ENCODE measurements at regions not wholly inside any gene's neighbourhood (a gene's known extent, or its start where the extent isn't known, plus 50 kb on each side); places are given as distances from the start of the nearest gene placed in this dataset.
"Not testable (repeated sequence)": the region's sequence is repeated elsewhere in the genome, so short reads cannot be mapped to it uniquely, and the experiment has no call there.

DNA sequence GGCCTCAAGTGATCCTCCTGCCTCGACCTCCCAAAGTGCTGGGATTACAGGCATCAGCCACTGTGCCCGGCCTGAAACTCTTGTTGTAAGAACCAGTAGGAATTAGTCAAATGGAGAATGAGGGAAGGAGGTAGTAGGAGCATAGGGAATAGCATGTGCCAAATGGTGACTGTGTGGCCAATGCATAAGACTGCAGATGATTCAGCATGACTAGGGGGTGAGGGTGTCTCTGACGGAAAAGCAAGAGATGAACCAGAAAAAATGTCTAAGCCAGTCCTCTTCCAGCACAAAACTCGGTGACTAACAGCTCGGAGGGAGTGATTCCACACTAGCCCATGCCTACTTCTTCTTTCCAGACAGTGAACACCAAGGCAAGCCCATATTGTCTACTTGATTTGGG lies 58.2 kb upstream of the DUSP21 start:
- DNase-seq, result no peak

GRCh38 chrX:44784241-44784640 lies 59.6 kb upstream of the DUSP21 start:
- no peak for DNase-seq

DNA sequence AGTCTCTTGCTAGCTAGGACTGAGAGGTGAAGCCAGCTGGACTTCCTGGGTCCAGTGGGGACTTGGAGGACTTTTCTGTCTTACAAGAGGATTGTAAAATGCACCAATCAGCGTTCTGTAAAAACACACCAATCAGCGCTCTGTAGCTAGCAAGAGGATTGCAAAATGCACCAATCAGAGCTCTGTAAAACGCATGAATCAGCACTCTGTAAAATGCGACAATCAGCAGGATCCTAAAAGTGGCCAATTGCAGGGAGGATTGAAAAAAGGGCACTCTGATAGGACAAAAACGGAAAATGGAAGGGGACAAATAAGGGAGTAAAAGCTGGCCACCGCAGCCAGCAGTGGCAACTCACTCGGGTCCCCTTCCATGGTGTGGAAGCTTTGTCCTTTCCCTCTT lies 65.6 kb upstream of the DUSP21 start:
- no peak for DNase-seq

DNA sequence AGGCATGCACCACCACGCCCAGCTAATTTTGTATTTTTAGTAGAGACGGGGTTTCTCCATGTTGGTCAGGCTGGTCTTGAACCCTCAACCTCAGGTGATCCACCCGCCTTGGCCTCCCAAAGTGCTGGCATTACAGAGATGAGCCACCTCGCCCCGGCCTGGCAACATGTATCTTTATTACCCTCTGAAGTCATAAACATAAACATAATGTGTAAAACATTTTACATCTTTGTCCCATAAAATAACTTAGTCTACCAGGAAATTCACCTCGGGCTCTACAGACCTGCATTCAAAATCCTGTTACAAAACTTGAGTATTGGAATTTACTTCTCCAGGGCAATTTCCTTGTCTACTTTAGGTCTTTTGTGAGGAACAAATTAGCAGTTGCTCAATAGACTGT lies 68.1 kb upstream of the DUSP21 start:
- DNase-seq, result no peak

GRCh38 chrX:44774066-44774465 lies 69.8 kb upstream of the DUSP21 start:
- DNase-seq, result not testable (repeated sequence)

DNA sequence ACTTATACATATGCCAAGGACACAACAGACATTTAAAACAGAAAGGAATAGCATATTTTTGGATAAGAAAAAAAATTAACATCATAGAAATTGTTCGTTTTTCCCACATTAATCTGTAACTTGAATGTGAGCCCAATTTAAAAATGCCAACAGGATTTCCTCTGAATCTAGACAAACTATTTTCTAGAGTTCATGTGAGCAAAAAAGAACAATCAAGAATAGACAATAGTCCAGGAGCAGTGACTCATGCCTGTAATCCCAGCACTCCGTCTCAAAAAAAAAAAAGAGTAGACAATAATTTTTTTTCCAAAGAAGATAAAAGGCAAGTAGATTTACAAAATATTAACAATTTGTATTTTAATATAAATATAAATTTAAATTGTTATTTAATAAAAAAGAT lies 73.7 kb upstream of the DUSP21 start:
- DNase-seq, result no peak

DNA sequence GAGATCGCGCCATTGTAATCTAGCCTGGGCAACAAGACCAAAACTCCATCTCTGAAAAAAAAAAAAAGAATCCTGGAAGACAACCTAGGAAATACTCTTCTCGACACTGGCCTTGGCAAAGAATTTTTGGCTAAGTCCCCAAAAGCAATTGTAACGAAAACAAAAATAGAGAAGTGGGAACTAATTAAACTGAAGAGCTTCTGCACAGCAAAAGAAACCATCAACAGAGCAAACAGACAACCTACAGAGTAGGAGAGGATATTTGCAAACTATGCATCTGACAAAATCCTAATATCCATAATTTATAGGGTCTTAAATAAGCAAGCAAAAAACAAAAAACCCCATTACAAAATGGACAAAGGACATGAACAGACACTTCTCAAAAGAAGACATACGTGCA lies 76.5 kb upstream of the DUSP21 start:
- DNase-seq, result no peak

- DNase-seq, result no peak
Measured at GRCh38 chrX:44765556-44765955, 78.3 kb upstream of the DUSP21 start.

GRCh38 chrX:44747969-44748368 lies 95.9 kb upstream of the DUSP21 start:
- DNase-seq, result no peak

DNA sequence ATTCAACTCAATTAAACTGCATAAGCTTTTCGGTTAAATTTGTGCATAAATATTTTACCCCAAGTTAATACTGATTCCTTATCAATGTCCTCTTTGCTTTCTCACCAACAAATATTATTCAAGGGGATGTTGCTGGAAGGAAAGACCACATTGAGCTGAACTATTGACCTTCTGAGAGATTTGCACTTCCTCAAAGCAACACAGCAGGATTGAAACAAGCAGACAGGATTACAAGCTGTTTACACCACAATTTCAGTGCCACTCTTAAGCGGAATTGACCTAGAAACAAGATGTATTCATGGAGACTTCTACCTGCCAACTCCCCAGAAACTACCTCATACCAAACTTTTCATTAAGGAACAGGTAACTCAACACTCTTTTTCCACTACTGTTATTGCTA lies 96.5 kb upstream of the DUSP21 start:
- no peak for DNase-seq

DNA sequence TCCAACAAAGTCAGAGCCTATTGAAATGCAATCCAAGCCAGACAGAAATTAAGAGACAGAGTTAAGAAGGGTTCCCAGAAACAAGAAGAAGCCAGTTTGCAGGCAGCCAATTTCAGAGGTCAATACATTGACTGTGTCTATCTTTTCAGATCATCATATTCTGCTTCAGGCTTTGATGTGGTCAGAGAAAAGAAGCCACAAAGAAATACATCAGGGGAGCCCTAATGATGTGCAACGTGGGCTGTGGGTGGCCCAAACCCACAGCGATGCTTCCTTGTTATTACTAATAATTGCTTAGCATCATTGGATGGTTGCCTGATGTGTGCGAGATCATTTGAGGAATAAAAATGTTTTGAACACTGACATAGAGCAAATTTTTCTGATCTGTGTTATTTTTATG lies 99.0 kb upstream of the DUSP21 start:
- DNase-seq, result no peak

DNA sequence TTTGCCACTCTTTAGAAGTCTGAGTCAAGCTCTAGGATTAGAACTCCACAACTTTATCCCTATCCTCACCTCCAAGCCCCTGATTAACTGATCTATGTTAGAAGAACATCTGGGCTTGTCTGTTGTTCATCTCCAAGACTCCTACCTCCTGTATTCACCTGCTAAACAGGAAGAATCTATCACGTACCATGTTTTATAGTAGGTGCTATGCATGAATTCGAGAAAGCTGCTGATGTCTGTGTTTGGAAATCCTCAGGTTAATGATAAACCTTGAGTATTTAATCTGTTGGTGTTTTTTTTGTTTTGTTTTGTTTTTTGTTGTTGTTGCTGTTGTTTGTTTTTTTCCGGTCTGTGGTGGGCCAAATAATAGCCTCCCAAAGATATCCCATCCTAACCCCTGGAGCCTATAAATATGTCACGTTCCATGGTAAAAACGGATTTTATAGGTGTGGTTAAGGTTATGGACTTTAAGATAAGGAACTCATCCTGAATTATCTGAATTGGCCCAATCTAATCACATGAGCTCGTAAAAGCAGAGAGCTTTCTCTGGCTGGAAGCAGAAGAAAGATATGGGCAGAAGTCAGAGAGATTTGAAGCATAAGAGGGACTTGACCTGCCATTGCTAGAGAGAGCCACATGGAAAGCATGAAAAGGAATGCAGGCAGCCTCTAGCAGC lies 101.2 kb upstream of the DUSP21 start:
- no peak for DNase-seq

GRCh38 chrX:44741859-44742258 lies 102.0 kb upstream of the DUSP21 start:
- not testable (repeated sequence) for DNase-seq

DNA sequence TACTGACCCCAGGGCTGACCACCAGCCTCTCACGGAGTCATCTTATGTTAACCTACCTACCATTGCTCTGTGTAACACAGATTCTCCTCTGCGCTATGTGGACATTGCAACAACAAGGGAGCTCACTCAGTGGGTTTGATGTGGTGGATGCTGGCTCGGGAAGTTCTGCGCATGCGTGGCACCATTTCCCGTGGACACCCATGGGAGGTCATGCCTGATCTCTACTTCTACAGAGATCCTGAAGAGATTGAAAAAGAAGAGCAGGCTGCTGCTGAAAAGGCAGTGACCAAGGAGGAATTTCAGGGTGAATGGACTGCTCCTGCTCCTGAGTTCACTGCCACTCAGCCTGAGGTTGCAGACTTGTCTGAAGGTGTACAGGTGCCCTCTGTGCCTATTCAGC lies 102.4 kb upstream of the DUSP21 start:
- not testable (repeated sequence) for DNase-seq

DNA sequence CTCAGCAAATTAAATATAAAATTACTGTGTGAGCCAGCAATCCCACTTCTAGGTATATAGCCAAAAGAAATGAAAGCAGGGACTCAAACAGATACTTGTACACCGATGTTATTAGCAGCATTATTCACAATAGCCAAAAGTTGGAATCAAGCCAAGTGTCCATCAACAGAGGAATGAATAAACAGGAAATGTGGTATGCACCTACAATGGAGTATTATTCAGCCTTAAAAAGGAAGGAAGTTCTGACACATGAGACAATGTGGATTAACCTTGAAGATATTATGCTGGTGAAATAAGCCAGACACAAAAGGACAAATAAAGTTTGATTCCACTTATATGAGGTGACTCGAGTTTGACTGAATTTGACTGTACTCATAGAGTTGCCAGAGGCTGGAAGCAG lies 108.3 kb upstream of the DUSP21 start:
- no peak for DNase-seq

DNA sequence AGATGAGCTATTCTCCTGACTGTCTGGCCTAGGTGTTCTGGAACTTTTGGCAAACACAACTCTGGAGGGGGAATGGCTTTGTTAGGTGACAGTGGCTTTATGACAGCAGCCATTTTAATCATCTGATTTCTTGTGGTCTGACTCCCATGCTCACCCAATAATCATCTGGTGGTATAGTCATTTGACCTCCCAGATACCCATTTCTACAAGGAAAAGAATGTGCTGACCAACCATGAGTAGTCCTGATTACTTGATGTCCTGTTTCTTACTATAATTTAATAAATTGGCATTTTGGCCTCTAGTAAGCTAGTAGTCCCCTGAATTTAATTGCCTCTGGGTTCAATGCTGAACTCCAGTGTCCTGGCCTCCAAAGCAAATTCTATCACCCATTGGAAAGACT lies 109.9 kb upstream of the DUSP21 start:
- DNase-seq, result no peak

DNA sequence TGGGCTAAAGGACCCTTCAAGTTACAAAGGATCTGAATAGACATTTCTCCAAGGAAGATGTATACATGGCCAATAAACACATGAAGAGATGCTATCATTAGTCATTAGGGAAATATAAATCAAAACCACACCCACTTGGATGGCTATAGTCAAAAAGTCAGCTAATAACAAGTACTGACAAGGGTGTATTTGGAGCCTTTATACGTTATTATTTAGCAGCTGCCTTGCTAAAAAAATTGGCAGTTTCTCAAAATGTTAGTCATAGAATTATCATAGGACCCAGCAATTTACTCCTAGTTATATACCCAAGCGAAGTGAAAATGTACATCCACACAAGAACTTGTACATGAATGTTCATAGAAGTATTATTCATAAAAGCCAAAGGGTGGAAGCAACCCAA lies 112.7 kb upstream of the DUSP21 start:
- DNase-seq, result peak; percentile 4

- DNase-seq, result no peak
Measured at GRCh38 chrX:44723426-44723825, 120.4 kb upstream of the DUSP21 start.

GRCh38 chrX:44708470-44708869 lies 135.4 kb upstream of the DUSP21 start:
- DNase-seq, result no peak

- no peak for DNase-seq
Measured at GRCh38 chrX:44705817-44706551, 137.8 kb upstream of the DUSP21 start.

DNA sequence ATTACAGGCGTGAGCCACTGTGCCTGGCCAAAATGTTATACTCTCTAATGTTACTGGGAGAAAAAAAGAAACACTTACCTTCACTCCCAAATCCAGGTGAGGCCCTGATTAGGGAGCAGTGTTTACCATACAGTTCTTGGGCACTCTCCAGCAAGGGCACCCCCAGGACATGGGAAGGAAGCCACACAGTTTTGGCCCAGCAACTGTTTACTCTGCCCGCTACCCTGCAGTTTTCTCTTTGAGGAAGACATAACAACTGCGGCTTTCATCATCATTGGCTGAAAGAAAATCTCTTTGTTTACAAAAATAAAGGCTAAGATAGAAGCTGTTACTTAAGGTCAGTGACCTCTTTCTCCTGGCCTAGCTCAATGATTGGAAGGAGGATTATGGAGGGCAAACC lies 145.5 kb upstream of the DUSP21 start:
- DNase-seq, result no peak

DNA sequence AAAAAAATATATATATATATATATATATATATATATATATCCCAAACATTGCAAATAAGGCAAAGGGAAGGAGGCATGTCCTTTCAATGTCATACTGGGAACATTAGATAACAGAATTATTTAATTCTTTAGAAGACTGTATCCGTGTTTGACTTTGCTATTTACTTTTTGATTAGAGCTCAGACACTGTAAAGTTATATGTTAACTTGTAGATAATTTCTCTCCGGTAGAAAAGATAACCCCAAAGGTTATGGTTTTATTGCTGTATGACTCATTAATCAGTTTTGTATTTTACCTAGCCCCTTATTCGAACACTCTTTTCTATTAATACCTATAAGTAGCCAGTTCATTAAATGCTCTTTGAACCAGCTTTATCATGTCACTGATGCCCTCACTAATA lies 150.6 kb upstream of the DUSP21 start:
- DNase-seq, result no peak

DNA sequence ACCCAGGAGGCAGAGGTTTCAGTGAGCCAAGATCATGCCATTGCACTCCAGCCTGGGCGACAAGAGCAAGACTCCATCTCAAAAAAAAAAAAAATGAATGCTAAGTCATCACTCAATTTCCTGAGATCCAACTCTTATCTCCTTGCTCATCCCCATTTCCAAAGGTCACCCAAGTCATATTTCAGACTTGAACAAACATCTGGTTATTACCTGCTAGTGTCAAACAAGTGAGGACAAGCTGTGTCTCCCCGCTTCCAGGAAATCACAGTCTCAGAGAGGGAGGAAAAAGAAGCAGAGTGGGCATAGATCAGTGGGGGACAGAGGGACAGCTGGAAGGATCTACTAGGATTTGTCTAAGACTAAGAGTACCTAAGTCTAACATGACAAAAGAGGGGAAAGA lies 147.5 kb upstream of the FUNDC1 start:
- DNase-seq, result no peak

Data from muscle of arm (tissue), 1 donor.